Hepatocyte (in vitro differentiated cells): ENCODE measurements at regions not wholly inside any gene's neighbourhood (a gene's known extent, or its start where the extent isn't known, plus 50 kb on each side); places are given as distances from the start of the nearest gene placed in this dataset.

Experiments used
- DNase-seq: peaks from one replicate; pipeline ENCODE4 v3.0.0-alpha.2; 2016; ENCODE audit warnings: low spot score
- H2AFZ ChIP-seq: fragments of 200-600 bp; sonication (generic); 2 replicates; pipeline ENCODE4 v1.6.0; 2016; ENCODE audit warnings: antibody characterized with exemption, mild to moderate bottlenecking
- H3K27ac ChIP-seq: fragments of 200-600 bp; sonication (generic); 2 replicates; pipeline ENCODE4 v1.5.1; 2016; ENCODE audit warnings: mild to moderate bottlenecking
- H3K27me3 ChIP-seq: fragments of 200-600 bp; sonication (generic); 2 replicates; pipeline ENCODE4 v1.6.1; 2016
- H3K36me3 ChIP-seq: fragments of 200-600 bp; sonication (generic); replicated peaks from 2 replicates; pipeline ENCODE4 v1.5.1; 2016; ENCODE audit warnings: low read depth; ENCODE audit not compliant: insufficient read depth
- H3K4me1 ChIP-seq: fragments of 200-600 bp; sonication (generic); 2 replicates; pipeline ENCODE4 v1.5.1; 2016; ENCODE audit warnings: mild to moderate bottlenecking, moderate library complexity; ENCODE audit not compliant: insufficient read depth
- H3K4me2 ChIP-seq: fragments of 200-600 bp; sonication (generic); 2 replicates; pipeline ENCODE4 v1.6.0; 2016
- H3K4me3 ChIP-seq: fragments of 200-600 bp; sonication (generic); 2 replicates; pipeline ENCODE4 v1.5.1; 2016; ENCODE audit warnings: mild to moderate bottlenecking
- H3K79me2 ChIP-seq: fragments of 200-600 bp; sonication (generic); 2 replicates; pipeline ENCODE4 v1.6.0; 2017; ENCODE audit warnings: mild to moderate bottlenecking
- H3K9me2 ChIP-seq: fragments of 200-600 bp; sonication (generic); replicated peaks from 2 replicates; pipeline ENCODE4 v1.6.0; 2017; ENCODE audit warnings: mild to moderate bottlenecking; ENCODE audit not compliant: insufficient read depth
- H3K9me3 ChIP-seq: fragments of 200-600 bp; sonication (generic); 2 replicates; pipeline ENCODE4 v1.5.1; 2016; ENCODE audit warnings: low read depth, mild to moderate bottlenecking
- H4K20me1 ChIP-seq: fragments of 200-600 bp; sonication (generic); 2 replicates; pipeline ENCODE4 v1.6.0; 2016; ENCODE audit warnings: mild to moderate bottlenecking; ENCODE audit not compliant: insufficient read depth, poor library complexity, severe bottlenecking
- EZH2 ChIP-seq: fragments of 200-600 bp; sonication (generic); IDR thresholded peaks from 2 replicates; pipeline ENCODE4 v1.6.1; 2016; ENCODE audit warnings: antibody characterized with exemption, mild to moderate bottlenecking, borderline replicate concordance
- EZH2phosphoT487 ChIP-seq: fragments of 200-600 bp; sonication (generic); IDR thresholded peaks from one replicate; pipeline ENCODE4 v1.6.1; 2018; ENCODE audit warnings: antibody characterized with exemption, mild to moderate bottlenecking, low read depth, moderate library complexity; ENCODE audit not compliant: unreplicated experiment, severe bottlenecking
- WGBS: methylation state at CpG from one replicate; pipeline ENCODE4 v1.1.6; 2016; ENCODE audit warnings: low lambda C conversion rate; ENCODE audit errors: missing lambda C conversion rate; 5-methylcytosine and 5-hydroxymethylcytosine counted together
- TF ChIP-seq, protein P1 (sequence below): fragments of 200-600 bp; sonication (generic); IDR thresholded peaks from 2 replicates; pipeline ENCODE4 v1.5.1; 2016; ENCODE audit warnings: antibody characterized with exemption, mild to moderate bottlenecking; ENCODE audit not compliant: poor library complexity

DNA sequence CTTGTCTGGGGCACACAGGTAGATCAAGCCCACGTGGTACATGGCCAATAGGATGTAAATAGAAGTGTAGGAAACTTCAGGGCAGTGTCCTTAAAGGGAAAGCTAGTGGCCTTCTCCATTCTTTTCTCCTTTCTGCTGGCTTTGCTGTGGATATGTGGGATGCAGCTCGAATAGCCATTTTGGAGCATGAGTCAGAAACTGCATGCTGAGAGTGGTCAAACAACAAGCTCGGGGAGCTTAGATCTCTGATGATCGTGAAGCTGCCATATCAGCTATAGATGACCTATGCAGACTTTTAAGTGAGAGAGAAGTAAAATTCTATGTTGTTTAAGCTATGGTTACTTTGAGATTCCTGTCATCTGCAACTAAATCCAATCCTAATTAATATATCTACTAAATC, 241.3 kb upstream of the DAAM1 start:
- 79% methylated on average over 4 of the region's 4 CpGs for WGBS
- no peaks in the 10 kb centered on the region for H3K27me3 ChIP-seq
- no peaks in the 10 kb centered on the region for H3K36me3 ChIP-seq
- no peaks in the 10 kb centered on the region for H3K79me2 ChIP-seq
- DNase-seq, result no peak
- H3K4me2 ChIP-seq, result no peak overlapping the region
- H3K4me3 ChIP-seq, result no peak overlapping the region
- H3K9me3 ChIP-seq, result no peaks in the 10 kb centered on the region
- TF ChIP-seq EZH2phosphoT487, result no peak
- TF ChIP-seq, protein P1, sequence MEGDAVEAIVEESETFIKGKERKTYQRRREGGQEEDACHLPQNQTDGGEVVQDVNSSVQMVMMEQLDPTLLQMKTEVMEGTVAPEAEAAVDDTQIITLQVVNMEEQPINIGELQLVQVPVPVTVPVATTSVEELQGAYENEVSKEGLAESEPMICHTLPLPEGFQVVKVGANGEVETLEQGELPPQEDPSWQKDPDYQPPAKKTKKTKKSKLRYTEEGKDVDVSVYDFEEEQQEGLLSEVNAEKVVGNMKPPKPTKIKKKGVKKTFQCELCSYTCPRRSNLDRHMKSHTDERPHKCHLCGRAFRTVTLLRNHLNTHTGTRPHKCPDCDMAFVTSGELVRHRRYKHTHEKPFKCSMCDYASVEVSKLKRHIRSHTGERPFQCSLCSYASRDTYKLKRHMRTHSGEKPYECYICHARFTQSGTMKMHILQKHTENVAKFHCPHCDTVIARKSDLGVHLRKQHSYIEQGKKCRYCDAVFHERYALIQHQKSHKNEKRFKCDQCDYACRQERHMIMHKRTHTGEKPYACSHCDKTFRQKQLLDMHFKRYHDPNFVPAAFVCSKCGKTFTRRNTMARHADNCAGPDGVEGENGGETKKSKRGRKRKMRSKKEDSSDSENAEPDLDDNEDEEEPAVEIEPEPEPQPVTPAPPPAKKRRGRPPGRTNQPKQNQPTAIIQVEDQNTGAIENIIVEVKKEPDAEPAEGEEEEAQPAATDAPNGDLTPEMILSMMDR, result no peak
- no peak for TF ChIP-seq EZH2
- no peaks in the 10 kb centered on the region for H4K20me1 ChIP-seq
- H3K9me2 ChIP-seq, result no peaks in the 10 kb centered on the region
- no peak overlapping the region for H3K27ac ChIP-seq
- H2AFZ ChIP-seq, result no peak overlapping the region
- H3K4me1 ChIP-seq, result peaks cover 15% of the 10 kb centered on the region

GRCh38 chr14:58947814-58948445, 240.5 kb upstream of the DAAM1 start:
- no peaks in the 10 kb centered on the region for H3K9me2 ChIP-seq
- H3K4me2 ChIP-seq, result no peak overlapping the region
- no peaks in the 10 kb centered on the region for H4K20me1 ChIP-seq
- no peaks in the 10 kb centered on the region for H3K36me3 ChIP-seq
- no peaks in the 10 kb centered on the region for H3K9me3 ChIP-seq
- H2AFZ ChIP-seq, result no peak overlapping the region
- H3K79me2 ChIP-seq, result no peaks in the 10 kb centered on the region
- no peaks in the 10 kb centered on the region for H3K27me3 ChIP-seq
- TF ChIP-seq, protein P1, result no peak
- peak; percentile 12 for DNase-seq
- H3K4me1 ChIP-seq, result peaks cover 8% of the 10 kb centered on the region
- no peak overlapping the region for H3K27ac ChIP-seq
- 64% methylated on average over 4 of the region's 4 CpGs for WGBS
- no peak overlapping the region for H3K4me3 ChIP-seq

DNA sequence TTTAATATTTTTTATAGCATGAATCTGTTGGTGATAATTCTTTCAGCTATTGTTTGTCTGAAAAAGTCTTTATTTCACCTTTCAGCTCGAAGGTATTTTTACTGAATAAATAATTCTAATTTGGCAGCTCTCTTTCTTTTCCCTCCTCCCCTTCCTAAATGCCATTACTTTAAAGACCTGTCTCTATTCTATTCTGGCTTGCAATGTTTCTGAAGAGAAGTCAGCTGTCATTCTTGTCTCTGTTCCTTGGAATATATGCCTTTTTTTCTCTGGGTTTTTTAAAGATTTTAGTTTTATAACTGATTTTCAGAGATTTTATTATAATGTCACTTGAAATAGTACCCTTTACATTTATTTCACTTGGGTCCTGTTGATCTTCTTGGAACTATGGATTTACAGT, 237.9 kb upstream of the DAAM1 start:
- H3K27ac ChIP-seq, result no peak overlapping the region
- no peaks in the 10 kb centered on the region for H4K20me1 ChIP-seq
- no peaks in the 10 kb centered on the region for H3K9me3 ChIP-seq
- H3K9me2 ChIP-seq, result no peaks in the 10 kb centered on the region
- WGBS, result 79% methylated on average over 1 of the region's 1 CpG
- no peak overlapping the region for H3K4me3 ChIP-seq
- no peak overlapping the region for H2AFZ ChIP-seq
- peaks cover 8% of the 10 kb centered on the region for H3K4me1 ChIP-seq
- H3K4me2 ChIP-seq, result no peak overlapping the region
- DNase-seq, result no peak
- no peaks in the 10 kb centered on the region for H3K36me3 ChIP-seq
- H3K27me3 ChIP-seq, result no peaks in the 10 kb centered on the region
- TF ChIP-seq EZH2, result no peak
- no peaks in the 10 kb centered on the region for H3K79me2 ChIP-seq

DNA sequence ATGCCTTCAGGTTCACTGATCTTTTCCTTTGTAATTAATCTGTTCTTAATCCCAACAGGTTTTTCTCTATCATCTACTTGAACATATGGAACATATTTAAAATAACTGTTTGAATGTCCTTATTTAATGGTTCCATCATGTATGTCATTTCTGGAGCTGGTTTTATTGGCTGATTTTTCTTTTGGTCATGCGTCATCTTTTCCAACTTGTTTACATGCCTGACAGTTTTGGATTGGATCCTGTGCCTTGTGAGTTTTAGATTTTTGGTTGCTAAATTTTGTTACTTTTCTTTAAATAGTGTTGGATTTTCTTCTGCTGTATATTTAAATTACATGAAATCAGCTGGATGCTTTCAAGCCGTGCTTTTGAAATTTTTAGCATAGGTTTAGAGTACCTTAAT, 237.3 kb upstream of the DAAM1 start:
- Histone ChIP-seq H3K36me3 (no peaks in the 10 kb centered on the region), H3K9me3 (no peaks in the 10 kb centered on the region), H3K4me2 (no peak overlapping the region), H3K27me3 (no peaks in the 10 kb centered on the region), H3K79me2 (no peaks in the 10 kb centered on the region), H3K9me2 (no peaks in the 10 kb centered on the region), H4K20me1 (no peaks in the 10 kb centered on the region), H3K27ac (no peak overlapping the region), H3K4me1 (peaks cover 9% of the 10 kb centered on the region), H3K4me3 (no peak overlapping the region), H2AFZ (no peak overlapping the region)
- TF ChIP-seq EZH2 (no peak), EZH2phosphoT487 (no peak)
- TF ChIP-seq, protein P1, result no peak
- no peak for DNase-seq
- WGBS, result 84% methylated on average over 2 of the region's 2 CpGs
